ENCODE measurements at regions not wholly inside any gene's neighbourhood (a gene's known extent, or its start where the extent isn't known, plus 50 kb on each side); places are given as distances from the start of the nearest gene placed in this dataset.
A peak's percentile ranks its signal among the peaks of the same experiment; 100 is the strongest.

DNA sequence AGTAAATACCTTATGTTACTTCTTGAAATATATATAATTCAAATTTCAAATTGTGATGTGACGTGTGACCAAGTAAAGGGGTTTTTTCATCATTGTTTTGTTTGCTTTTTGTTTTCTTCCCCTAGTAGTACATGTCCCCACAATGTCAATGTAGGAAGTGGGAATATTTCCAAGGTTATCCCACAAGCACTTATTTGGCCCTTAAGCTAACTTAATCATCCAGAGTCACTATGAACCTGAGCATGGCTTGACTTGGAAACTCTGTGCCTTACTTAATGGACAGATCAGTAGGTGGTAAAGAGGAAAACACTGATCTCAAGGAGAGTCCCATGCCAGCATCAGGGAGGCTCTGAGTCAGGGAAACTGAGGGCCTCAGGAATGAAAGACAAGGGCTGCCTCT is 569.3 kb upstream of the IGFBP3 start:
- H2BK12ac ChIP-seq (ENCODE audit: low read length), result peak overlapping the region; percentile 77
- H3K79me1 ChIP-seq (ENCODE audit: low read length), result peaks cover 3% of the 10 kb centered on the region
- WGBS (ENCODE audit: extremely low coverage, insufficient coverage, insufficient read length), result no CpG with 5 or more reads among the region's 1 CpG
- peaks cover 0 to 2% of the 10 kb centered on the region in 2 experiments for H3K4me1 ChIP-seq (ENCODE audit: control insufficient read depth in 1 of 2, insufficient read depth in 2 of 2, low read length in 2 of 2)
- no peaks in the 10 kb centered on the region for H3K27me3 ChIP-seq (ENCODE audit: insufficient read depth, low read length)
- H2BK5ac ChIP-seq (ENCODE audit: low read depth, low read length, poor library complexity), result no peak overlapping the region
- no peak overlapping the region for H2AK5ac ChIP-seq (ENCODE audit: low read length)
- no peak overlapping the region for H2BK120ac ChIP-seq (ENCODE audit: insufficient read depth, low read length, poor library complexity)
- H3K4me2 ChIP-seq (ENCODE audit: low read length), result no peak overlapping the region
- H3K9me3 ChIP-seq (ENCODE audit: insufficient read depth, low read depth, low read length), result no peaks in the 10 kb centered on the region
- H3K9ac ChIP-seq (ENCODE audit: low read length), result no peak overlapping the region
- no peak overlapping the region for H3K27ac ChIP-seq (ENCODE audit: low read depth, low read length)
- H3K23ac ChIP-seq (ENCODE audit: low read length), result no peak overlapping the region
- no peak overlapping the region for H3K4ac ChIP-seq (ENCODE audit: low read depth, low read length)
- H3K4me3 ChIP-seq (ENCODE audit: low read depth, low read length), result no peak overlapping the region
- no peak for DNase-seq
- no peaks in the 10 kb centered on the region for H3K36me3 ChIP-seq (ENCODE audit: control insufficient read depth in 1 of 2, insufficient read depth in 2 of 2, low read length in 2 of 2)
- H4K91ac ChIP-seq (ENCODE audit: low read depth, low read length), result no peak overlapping the region
- H2AFZ ChIP-seq (ENCODE audit: insufficient read depth, low read length, poor library complexity), result no peak overlapping the region
- no peaks in the 10 kb centered on the region for H3K79me2 ChIP-seq (ENCODE audit: control insufficient read depth, insufficient read depth, low read length, poor library complexity)
- H3K14ac ChIP-seq (ENCODE audit: low read length), result no peak overlapping the region
- H4K12ac ChIP-seq (ENCODE audit: low read depth, low read length), result no peak overlapping the region
- no peak overlapping the region for H4K8ac ChIP-seq (ENCODE audit: low read depth, low read length)
- no peak overlapping the region for H3K18ac ChIP-seq (ENCODE audit: low read length)

GRCh38 chr7:46489106-46489505 is 568.0 kb upstream of the IGFBP3 start:
- Histone ChIP-seq H2AK5ac (ENCODE audit: low read length) (no peak overlapping the region), H3K79me2 (ENCODE audit: control insufficient read depth, insufficient read depth, low read length, poor library complexity) (no peaks in the 10 kb centered on the region), H3K9me3 (ENCODE audit: insufficient read depth, low read depth, low read length) (no peaks in the 10 kb centered on the region), H3K27ac (ENCODE audit: low read depth, low read length) (no peak overlapping the region), H4K91ac (ENCODE audit: low read depth, low read length) (no peak overlapping the region), H4K8ac (ENCODE audit: low read depth, low read length) (no peak overlapping the region), H3K9ac (ENCODE audit: low read length) (no peak overlapping the region), H3K27me3 (ENCODE audit: insufficient read depth, low read length) (no peaks in the 10 kb centered on the region), H3K23ac (ENCODE audit: low read length) (no peak overlapping the region), H4K12ac (ENCODE audit: low read depth, low read length) (no peak overlapping the region), H3K4me2 (ENCODE audit: low read length) (no peak overlapping the region), H3K79me1 (ENCODE audit: low read length) (peaks cover 3% of the 10 kb centered on the region), H2BK12ac (ENCODE audit: low read length) (no peak overlapping the region), H2AFZ (ENCODE audit: insufficient read depth, low read length, poor library complexity) (no peak overlapping the region), H3K4me1 (ENCODE audit: control insufficient read depth in 1 of 2, insufficient read depth in 2 of 2, low read length in 2 of 2) (peaks cover 0 to 2% of the 10 kb centered on the region in 2 experiments), H3K4ac (ENCODE audit: low read depth, low read length) (no peak overlapping the region), H3K14ac (ENCODE audit: low read length) (no peak overlapping the region), H3K4me3 (ENCODE audit: low read depth, low read length) (no peak overlapping the region), H2BK120ac (ENCODE audit: insufficient read depth, low read length, poor library complexity) (no peak overlapping the region), H3K18ac (ENCODE audit: low read length) (no peak overlapping the region), H3K36me3 (ENCODE audit: control insufficient read depth in 1 of 2, insufficient read depth in 2 of 2, low read length in 2 of 2) (no peaks in the 10 kb centered on the region), H2BK5ac (ENCODE audit: low read depth, low read length, poor library complexity) (no peak overlapping the region)
- no peak for DNase-seq

- Histone ChIP-seq H3K27me3 (ENCODE audit: insufficient read depth, low read length) (no peaks in the 10 kb centered on the region), H3K4me2 (ENCODE audit: low read length) (no peak overlapping the region), H2BK12ac (ENCODE audit: low read length) (no peak overlapping the region), H3K4me3 (ENCODE audit: low read depth, low read length) (no peak overlapping the region), H3K9ac (ENCODE audit: low read length) (no peak overlapping the region), H2BK120ac (ENCODE audit: insufficient read depth, low read length, poor library complexity) (no peak overlapping the region), H3K23ac (ENCODE audit: low read length) (no peak overlapping the region), H3K4me1 (ENCODE audit: control insufficient read depth in 1 of 2, insufficient read depth in 2 of 2, low read length in 2 of 2) (peaks cover 0 to 2% of the 10 kb centered on the region in 2 experiments), H4K91ac (ENCODE audit: low read depth, low read length) (no peak overlapping the region), H2BK5ac (ENCODE audit: low read depth, low read length, poor library complexity) (no peak overlapping the region), H4K12ac (ENCODE audit: low read depth, low read length) (no peak overlapping the region), H3K36me3 (ENCODE audit: control insufficient read depth in 1 of 2, insufficient read depth in 2 of 2, low read length in 2 of 2) (no peaks in the 10 kb centered on the region), H3K18ac (ENCODE audit: low read length) (no peak overlapping the region), H3K27ac (ENCODE audit: low read depth, low read length) (no peak overlapping the region), H2AK5ac (ENCODE audit: low read length) (no peak overlapping the region), H4K8ac (ENCODE audit: low read depth, low read length) (no peak overlapping the region), H3K79me1 (ENCODE audit: low read length) (peaks cover 3% of the 10 kb centered on the region), H3K14ac (ENCODE audit: low read length) (no peak overlapping the region), H3K4ac (ENCODE audit: low read depth, low read length) (no peak overlapping the region), H3K9me3 (ENCODE audit: insufficient read depth, low read depth, low read length) (no peaks in the 10 kb centered on the region), H3K79me2 (ENCODE audit: control insufficient read depth, insufficient read depth, low read length, poor library complexity) (no peaks in the 10 kb centered on the region), H2AFZ (ENCODE audit: insufficient read depth, low read length, poor library complexity) (no peak overlapping the region)
- DNase-seq, result no peak
- no CpG with 5 or more reads among the region's 2 CpGs for WGBS (ENCODE audit: extremely low coverage, insufficient coverage, insufficient read length)
Observed at GRCh38 chr7:46488607-46489006, 567.5 kb upstream of the IGFBP3 start.

DNA sequence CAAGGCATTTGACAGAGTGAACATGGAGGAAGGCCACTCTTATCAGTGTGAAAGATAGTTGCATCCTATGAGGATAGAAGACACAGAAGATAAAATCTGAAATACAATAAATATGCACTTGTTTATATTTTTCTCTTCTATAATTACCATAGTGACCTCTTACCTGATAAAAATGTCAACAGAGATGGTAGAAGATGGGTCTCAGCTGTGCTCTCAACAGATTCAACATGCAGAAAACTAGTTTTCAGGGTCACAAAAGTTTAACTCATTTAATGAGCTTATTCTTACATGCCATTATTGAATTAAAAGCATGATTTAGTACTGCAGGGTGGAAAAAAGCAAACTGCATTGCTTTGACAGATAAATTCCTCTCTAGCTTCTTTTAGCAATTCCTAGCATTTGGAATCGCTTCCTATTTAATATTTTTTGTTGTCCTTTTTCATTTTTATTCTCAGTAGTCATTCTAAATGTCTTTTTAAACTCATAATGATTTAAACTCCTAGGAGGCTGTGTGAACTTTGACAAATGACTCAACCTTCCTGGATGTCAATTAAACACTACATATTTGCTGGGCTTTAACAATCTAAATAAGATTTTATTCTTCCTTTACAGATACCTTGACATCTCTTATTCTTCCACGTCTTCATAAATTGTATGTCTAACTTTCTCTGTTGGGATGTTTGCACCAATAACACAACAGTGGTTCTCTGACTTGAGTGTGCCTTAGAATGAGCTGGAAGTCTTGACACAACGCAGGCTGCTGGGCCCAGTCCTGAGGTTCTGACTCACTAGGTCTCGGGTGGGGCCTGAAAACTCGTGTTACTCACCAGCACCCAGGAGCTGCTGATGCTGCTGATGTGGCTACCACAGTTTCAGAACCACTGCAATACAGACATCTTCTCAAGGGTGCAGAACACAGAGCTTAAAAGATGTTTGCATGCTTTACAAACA is 565.5 kb upstream of the IGFBP3 start:
- H3K79me1 ChIP-seq (ENCODE audit: low read length), result peaks cover 1% of the 10 kb centered on the region
- no peak overlapping the region for H3K18ac ChIP-seq (ENCODE audit: low read length)
- H4K91ac ChIP-seq (ENCODE audit: low read depth, low read length), result no peak overlapping the region
- H2BK12ac ChIP-seq (ENCODE audit: low read length), result no peak overlapping the region
- H2BK5ac ChIP-seq (ENCODE audit: low read depth, low read length, poor library complexity), result no peak overlapping the region
- H2BK120ac ChIP-seq (ENCODE audit: insufficient read depth, low read length, poor library complexity), result no peak overlapping the region
- no peak overlapping the region for H2AFZ ChIP-seq (ENCODE audit: insufficient read depth, low read length, poor library complexity)
- no peak overlapping the region for H2AK5ac ChIP-seq (ENCODE audit: low read length)
- no peaks in the 10 kb centered on the region for H3K79me2 ChIP-seq (ENCODE audit: control insufficient read depth, insufficient read depth, low read length, poor library complexity)
- no peaks in the 10 kb centered on the region for H3K4me1 ChIP-seq (ENCODE audit: control insufficient read depth in 1 of 2, insufficient read depth in 2 of 2, low read length in 2 of 2)
- H3K9me3 ChIP-seq (ENCODE audit: insufficient read depth, low read depth, low read length), result no peaks in the 10 kb centered on the region
- no peak overlapping the region for H3K4ac ChIP-seq (ENCODE audit: low read depth, low read length)
- H3K9ac ChIP-seq (ENCODE audit: low read length), result no peak overlapping the region
- H3K4me2 ChIP-seq (ENCODE audit: low read length), result no peak overlapping the region
- H4K12ac ChIP-seq (ENCODE audit: low read depth, low read length), result no peak overlapping the region
- WGBS (ENCODE audit: extremely low coverage, insufficient coverage, insufficient read length), result no CpG with 5 or more reads among the region's 5 CpGs
- no peak overlapping the region for H3K4me3 ChIP-seq (ENCODE audit: low read depth, low read length)
- H4K8ac ChIP-seq (ENCODE audit: low read depth, low read length), result no peak overlapping the region
- peak in 1 of 2 donors; percentile 6 for DNase-seq
- H3K14ac ChIP-seq (ENCODE audit: low read length), result no peak overlapping the region
- H3K36me3 ChIP-seq (ENCODE audit: control insufficient read depth in 1 of 2, insufficient read depth in 2 of 2, low read length in 2 of 2), result no peaks in the 10 kb centered on the region
- no peaks in the 10 kb centered on the region for H3K27me3 ChIP-seq (ENCODE audit: insufficient read depth, low read length)
- no peak overlapping the region for H3K23ac ChIP-seq (ENCODE audit: low read length)
- H3K27ac ChIP-seq (ENCODE audit: low read depth, low read length), result no peak overlapping the region
